GM18499 (cell line): ENCODE measurements at regions not wholly inside any gene's neighbourhood (a gene's known extent, or its start where the extent isn't known, plus 50 kb on each side); places are given as distances from the start of the nearest gene placed in this dataset.

ENCODE experiments used
- ATAC-seq: cut with Tn5 transposase; IDR thresholded peaks from one replicate; pipeline ENCODE4 v1.9.1; 2021; ENCODE audit warnings: moderate number of reproducible peaks; ENCODE audit not compliant: insufficient read depth, unreplicated experiment

DNA sequence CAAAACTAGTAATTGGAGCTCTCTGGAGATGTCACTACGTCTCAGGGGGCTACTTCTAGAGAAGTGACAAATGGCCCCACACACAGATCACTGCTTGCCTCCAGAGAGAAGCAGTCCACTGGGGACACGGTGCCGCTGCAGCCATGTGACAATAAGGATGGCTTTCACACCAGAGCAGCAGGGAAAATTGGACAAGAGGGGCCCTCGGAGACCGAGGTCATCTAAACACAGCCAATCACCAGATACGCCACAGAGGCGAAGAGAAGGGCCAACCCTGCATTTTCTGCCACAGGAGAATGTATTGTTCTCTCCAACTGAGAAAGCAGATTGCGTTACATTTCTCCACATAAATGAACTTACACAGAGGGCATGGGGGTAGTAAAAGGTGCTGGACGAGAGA, 51.2 kb upstream of the TIAM1 start:
- no peak for ATAC-seq

DNA sequence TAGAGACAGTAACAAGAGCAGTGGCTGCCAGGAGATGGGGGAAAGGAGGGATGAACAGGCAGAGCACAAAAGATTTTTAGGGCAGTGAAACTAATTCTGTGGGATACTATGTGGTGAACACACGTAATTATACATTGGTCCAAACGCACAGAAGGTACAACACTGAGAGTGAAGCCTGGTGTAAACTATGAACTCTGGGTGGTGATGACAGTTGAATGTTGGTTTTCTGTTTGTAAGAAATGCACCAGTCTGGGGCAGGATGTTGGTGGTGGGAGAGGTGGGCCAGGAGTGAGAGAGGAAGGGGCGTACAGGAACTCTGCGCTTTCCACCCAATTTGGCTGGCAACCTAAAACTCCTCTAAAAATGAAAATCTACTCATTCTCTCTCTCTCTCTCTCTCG, 50.2 kb upstream of the TIAM1 start:
- ATAC-seq: no peak
